D721Med (cell line): ENCODE measurements at regions not wholly inside any gene's neighbourhood (a gene's known extent, or its start where the extent isn't known, plus 50 kb on each side); places are given as distances from the start of the nearest gene placed in this dataset.

Experiments
- DNase-seq: peaks from one replicate; pipeline ENCODE4 v3.0.0; 2011; ENCODE audit warnings: low spot score; ENCODE audit not compliant: insufficient read length
- FAIRE-seq: peaks from 2 replicates; lab custom pipeline; 2011; peaks lifted over from hg19 to GRCh38; lab: Jason Lieb, UNC
- TF ChIP-seq, protein P1 (sequence below): IDR thresholded peaks from 2 replicates; pipeline ENCODE4 v1.5.1; 2012; ENCODE audit warnings: mild to moderate bottlenecking, control low read depth; ENCODE audit not compliant: insufficient read depth; ENCODE audit errors: missing control alignments

DNA sequence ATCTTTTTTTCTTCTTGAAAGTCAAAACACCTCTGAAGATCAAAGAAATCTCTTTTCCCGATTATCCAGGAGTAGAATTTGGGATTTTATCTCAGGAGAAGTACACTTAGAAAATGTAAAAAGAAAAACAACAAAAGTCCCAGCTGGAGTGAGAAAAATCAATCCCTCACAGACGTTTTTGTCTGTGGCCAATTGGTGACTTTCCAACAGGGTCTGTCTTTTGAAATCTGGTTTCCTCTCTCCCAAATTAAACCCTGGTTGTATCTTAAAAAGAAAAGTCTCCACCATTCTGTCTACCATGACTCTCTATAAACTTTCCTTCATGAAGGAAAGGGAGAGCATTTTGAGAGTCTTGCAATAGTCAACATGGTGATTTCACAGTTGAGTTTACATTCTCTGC is 88.1 kb downstream of the DACT1 start:
- FAIRE-seq (no peak), DNase-seq (no peak)
- TF ChIP-seq, protein P1, sequence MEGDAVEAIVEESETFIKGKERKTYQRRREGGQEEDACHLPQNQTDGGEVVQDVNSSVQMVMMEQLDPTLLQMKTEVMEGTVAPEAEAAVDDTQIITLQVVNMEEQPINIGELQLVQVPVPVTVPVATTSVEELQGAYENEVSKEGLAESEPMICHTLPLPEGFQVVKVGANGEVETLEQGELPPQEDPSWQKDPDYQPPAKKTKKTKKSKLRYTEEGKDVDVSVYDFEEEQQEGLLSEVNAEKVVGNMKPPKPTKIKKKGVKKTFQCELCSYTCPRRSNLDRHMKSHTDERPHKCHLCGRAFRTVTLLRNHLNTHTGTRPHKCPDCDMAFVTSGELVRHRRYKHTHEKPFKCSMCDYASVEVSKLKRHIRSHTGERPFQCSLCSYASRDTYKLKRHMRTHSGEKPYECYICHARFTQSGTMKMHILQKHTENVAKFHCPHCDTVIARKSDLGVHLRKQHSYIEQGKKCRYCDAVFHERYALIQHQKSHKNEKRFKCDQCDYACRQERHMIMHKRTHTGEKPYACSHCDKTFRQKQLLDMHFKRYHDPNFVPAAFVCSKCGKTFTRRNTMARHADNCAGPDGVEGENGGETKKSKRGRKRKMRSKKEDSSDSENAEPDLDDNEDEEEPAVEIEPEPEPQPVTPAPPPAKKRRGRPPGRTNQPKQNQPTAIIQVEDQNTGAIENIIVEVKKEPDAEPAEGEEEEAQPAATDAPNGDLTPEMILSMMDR: no peak

DNA sequence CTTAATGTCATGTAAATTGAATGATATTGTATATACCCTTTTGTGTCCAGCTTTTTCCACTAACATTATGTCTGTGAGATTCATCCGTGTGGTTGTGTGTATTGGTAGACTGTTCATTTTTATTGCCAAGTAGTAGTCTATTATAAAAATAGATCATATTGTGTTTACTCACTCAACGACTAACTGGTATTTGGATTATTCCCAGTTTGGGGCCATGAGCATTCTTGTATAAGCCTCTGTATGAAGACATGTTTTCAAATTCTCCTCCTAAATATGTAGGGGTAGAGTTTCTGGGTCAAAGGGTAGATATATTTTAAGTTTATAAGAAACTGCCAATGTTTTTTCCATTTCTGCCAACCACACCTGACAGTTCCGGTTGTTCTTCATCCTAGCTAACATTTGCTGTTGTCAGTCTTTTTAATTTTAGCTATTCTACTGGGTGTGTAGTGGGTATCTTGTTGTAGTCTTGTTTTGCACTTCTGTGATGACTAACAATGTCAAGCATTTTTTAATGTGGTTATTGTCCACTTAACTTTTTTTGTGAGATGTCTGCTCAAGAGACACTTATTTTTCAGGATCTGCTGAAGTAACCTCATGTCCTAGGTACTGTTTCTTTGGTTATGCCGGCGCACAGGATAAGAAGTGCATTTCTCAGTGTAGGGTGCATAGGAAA is 93.2 kb downstream of the DACT1 start:
- FAIRE-seq: no peak
- DNase-seq: no peak
- TF ChIP-seq, protein P1: no peak

DNA sequence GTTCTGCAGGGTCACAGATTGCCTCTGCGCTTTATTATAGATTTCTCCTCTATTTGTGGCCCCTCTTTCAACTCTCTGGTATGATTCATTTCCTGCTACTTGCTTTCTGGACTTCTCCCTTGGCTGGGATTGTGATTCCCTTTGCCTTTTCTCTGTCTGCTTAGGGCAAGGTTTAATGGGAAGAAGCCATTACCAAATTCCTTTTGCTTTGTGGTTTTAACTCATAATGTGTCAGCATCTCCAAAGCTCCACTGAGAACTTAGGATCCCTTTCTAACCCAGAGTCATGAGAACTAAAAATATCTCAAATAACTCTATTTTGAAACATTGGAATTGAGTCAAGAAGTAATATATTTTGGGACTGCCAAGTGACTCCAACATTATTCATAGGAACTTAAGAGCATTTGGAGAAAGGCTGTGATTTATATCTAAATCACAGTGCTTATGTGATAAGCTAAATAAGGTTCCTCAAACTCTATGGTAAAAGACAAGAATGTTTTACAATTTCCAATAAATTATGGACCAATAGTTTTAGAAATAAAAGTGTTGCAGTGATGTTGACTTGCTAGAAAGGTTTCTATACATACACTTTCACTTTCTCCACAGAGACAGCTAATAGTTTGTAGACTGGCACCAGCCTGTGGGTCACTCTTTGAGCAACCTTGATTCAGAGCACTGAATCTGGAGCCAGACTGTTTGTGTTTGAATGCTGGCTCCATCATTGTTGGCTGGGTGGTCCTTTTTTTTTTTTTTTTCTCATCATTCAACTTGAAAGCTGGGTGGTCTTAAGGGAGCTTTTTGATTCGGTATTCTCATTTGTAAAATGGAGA is 93.9 kb downstream of the DACT1 start:
- FAIRE-seq (no peak), DNase-seq (no peak)
- TF ChIP-seq, protein P1: no peak

DNA sequence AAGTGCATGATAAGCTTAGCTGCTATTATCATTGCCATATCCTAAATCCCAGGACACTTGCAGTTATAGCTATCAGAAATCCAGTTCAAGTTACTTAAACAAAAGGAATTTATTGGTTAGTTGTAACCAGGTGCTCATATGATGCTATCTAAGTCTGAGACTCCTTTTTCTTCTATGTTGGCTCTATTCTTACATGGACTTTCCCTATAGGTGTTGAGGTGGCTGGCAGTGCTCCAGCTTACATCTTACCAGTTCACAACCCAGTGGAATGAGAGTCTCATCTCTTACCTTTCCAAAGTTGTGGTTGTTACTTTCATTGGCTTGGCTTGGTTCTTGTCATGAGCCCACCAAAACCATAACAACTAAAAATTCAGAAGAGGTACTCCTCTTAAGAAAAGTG is 94.6 kb downstream of the DACT1 start:
- no peak for FAIRE-seq
- DNase-seq: no peak
- TF ChIP-seq, protein P1: no peak

DNA sequence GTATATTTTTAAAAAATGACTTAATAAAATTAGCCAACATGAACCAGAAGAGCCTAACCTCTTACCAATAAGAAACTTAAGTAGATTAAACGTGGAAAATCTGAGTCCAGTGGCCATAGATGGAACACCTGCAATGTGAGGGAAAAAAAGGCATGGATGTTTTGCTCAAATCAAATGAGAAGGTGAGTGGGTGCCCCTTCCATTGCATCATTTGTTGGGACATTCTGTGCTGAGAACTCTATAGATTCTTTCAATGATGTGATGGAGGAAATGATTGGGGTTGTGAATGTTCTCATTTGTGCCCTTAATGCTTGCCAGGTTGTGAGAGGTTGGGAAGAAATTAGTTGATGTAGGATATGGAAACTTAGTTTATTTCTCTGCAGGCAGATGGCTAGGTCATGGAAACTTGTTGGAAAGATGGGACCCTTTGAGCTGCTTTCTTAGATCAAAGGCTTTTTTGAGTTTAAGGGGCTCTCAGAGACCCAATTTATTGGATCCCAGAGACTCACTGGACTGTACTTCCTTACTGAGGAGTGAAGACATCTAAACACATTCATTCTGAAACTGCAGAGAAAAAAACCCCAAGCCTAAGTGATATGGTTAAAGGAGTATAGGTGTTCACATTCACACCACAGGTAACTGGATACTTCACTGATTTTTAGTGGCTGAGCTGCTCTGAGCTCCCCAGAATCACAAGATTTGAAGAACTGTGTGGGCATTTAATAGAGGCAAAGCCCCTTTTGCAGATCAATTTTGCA is 95.9 kb downstream of the DACT1 start:
- DNase-seq: no peak
- FAIRE-seq: no peak
- TF ChIP-seq, protein P1: no peak

DNA sequence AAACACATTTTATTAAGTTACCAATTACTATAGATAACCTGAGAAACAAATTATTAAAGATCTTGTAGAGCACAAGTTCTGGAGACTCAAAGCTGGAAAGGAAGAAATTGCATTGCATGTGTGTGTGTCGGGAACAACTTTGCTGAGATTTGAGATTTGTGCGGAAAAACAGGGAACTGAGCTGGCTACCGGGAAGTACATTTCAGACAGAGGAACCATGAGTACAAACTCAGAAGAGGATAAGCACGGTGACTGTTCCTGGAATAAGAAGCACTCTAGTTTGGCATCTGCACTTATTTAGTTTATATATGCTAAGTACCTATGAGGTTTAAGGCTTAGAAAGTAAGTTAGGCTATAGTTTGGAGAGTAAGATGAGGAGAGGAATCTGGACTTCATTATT is 97.8 kb downstream of the DACT1 start:
- no peak for DNase-seq
- TF ChIP-seq, protein P1: no peak
- no peak for FAIRE-seq

DNA sequence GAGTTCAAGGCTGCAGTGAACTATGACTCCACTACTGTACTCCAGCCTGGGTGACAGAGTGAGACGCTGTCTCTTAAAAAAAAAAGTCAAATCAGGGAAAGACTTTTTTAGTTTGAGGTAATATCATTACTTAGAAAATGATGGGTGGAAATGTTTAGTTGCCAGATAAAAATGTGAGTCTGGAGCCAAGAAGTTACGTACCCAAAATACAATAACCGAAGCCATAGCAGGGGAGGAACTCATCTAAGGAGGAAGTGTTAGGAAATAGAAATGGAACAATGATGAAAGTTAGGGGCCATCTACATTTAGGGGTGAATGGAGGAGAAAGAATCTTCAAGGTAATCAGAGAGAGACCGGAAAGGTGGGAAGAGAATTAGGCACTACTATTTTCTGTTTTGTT is 98.8 kb downstream of the DACT1 start:
- TF ChIP-seq, protein P1: no peak
- DNase-seq (no peak), FAIRE-seq (no peak)
